Mesothelial cell of epicardium (in vitro differentiated cells): ENCODE measurements at regions not wholly inside any gene's neighbourhood (a gene's known extent, or its start where the extent isn't known, plus 50 kb on each side); places are given as distances from the start of the nearest gene placed in this dataset.

Source experiments
- DNase-seq, 2 experiments: peaks; one replicate each; pipeline ENCODE4 v3.0.0; 2021; ENCODE audit warnings: low spot score in 2 of 2; ENCODE audit not compliant: unreplicated experiment in 2 of 2
- H3K27ac Mint-ChIP-seq: 2 replicates; pipeline ENCODE4 v1.8.0; 2021; ENCODE audit warnings: mixed read lengths
- H3K27me3 Mint-ChIP-seq: 2 replicates; pipeline ENCODE4 v1.8.0; 2021; ENCODE audit warnings: low read depth, mixed read lengths
- H3K36me3 Mint-ChIP-seq: 2 replicates; pipeline ENCODE4 v1.8.0; 2021; ENCODE audit warnings: mixed read lengths
- H3K4me1 Mint-ChIP-seq: 2 replicates; pipeline ENCODE4 v1.8.0; 2021; ENCODE audit warnings: mixed read lengths
- H3K4me3 Mint-ChIP-seq: 2 replicates; pipeline ENCODE4 v1.8.0; 2021; ENCODE audit warnings: mild to moderate bottlenecking, moderate library complexity, mixed read lengths
- H3K9me3 Mint-ChIP-seq: 2 replicates; pipeline ENCODE4 v1.8.0; 2021; ENCODE audit warnings: mixed read lengths
- TF ChIP-seq, protein P1 (sequence below): fragments of 200-600 bp; sonication (generic); IDR thresholded peaks from one replicate; pipeline ENCODE4 v1.5.0; 2021; ENCODE audit warnings: antibody characterized with exemption; ENCODE audit not compliant: unreplicated experiment

DNA sequence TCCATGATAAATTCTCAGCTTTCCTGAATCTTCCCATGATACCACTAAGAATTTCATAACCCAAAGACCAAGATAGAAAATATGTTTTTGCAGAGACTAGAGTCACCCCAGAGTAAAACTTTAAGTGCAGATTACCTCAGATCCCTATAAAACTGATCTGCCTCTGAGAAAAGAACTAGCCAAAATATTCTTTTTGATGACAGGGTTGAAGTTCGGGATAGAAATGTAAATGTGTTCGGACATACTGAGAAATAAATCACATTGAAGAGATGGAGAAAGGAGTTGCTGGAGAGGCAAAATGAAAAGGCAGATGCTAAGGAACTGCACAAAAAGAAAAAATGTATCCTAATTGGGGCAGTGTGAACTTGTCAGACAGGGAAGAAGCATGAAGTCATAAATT lies 501.8 kb downstream of the ANKRD50 start:
- TF ChIP-seq, protein P1, sequence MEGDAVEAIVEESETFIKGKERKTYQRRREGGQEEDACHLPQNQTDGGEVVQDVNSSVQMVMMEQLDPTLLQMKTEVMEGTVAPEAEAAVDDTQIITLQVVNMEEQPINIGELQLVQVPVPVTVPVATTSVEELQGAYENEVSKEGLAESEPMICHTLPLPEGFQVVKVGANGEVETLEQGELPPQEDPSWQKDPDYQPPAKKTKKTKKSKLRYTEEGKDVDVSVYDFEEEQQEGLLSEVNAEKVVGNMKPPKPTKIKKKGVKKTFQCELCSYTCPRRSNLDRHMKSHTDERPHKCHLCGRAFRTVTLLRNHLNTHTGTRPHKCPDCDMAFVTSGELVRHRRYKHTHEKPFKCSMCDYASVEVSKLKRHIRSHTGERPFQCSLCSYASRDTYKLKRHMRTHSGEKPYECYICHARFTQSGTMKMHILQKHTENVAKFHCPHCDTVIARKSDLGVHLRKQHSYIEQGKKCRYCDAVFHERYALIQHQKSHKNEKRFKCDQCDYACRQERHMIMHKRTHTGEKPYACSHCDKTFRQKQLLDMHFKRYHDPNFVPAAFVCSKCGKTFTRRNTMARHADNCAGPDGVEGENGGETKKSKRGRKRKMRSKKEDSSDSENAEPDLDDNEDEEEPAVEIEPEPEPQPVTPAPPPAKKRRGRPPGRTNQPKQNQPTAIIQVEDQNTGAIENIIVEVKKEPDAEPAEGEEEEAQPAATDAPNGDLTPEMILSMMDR: no peak
- H3K4me1 Mint-ChIP-seq: peaks cover 34% of the 10 kb centered on the region
- DNase-seq: no peak
- no peak overlapping the region for H3K27ac Mint-ChIP-seq
- H3K4me3 Mint-ChIP-seq: no peak overlapping the region
- peaks cover 7% of the 10 kb centered on the region for H3K9me3 Mint-ChIP-seq
- no peaks in the 10 kb centered on the region for H3K36me3 Mint-ChIP-seq
- no peaks in the 10 kb centered on the region for H3K27me3 Mint-ChIP-seq

DNA sequence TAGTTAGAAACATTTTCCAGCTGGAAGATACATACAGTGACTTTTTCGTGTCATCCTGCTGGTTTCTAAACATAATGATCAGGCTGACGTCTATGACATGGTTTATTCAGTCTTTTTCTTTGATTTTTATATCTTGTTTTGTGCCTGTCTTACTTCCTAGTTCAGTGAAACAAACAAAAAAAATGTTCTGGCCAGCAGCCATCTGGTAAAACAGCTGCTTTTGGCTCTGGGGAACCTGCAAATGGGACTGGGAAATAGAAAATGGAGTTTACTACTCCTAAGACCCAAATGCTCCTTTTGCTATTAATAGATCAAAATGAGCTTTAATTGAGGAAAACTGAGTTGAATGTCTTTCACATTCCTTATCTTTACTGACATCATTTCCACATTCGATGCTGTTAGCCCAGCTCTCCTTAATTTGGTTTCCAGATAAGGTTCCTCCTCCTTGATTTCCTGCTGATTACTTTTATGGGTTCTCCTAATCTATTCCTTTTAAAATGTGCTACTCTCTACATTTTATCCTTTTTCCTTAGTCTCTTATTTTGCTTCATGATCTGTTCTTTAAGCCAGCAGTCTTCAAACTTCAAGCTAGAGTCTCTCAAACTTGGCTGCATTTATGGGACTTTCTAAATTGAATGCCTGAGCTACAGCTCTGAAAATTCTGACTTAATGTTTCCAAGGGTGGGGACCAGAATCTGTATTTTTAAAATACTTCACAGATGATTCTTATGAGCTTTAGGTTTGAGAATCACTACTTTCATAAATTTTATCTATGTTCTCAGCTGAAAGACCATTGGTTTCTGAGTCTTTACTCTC lies 499.5 kb downstream of the ANKRD50 start:
- Mint-ChIP-seq H3K27me3 (no peaks in the 10 kb centered on the region), H3K27ac (peak overlapping the region; percentile 54), H3K4me3 (no peak overlapping the region), H3K9me3 (peaks cover 3% of the 10 kb centered on the region), H3K4me1 (peaks cover 26% of the 10 kb centered on the region), H3K36me3 (no peaks in the 10 kb centered on the region)
- no peak for DNase-seq
- TF ChIP-seq, protein P1: no peak

DNA sequence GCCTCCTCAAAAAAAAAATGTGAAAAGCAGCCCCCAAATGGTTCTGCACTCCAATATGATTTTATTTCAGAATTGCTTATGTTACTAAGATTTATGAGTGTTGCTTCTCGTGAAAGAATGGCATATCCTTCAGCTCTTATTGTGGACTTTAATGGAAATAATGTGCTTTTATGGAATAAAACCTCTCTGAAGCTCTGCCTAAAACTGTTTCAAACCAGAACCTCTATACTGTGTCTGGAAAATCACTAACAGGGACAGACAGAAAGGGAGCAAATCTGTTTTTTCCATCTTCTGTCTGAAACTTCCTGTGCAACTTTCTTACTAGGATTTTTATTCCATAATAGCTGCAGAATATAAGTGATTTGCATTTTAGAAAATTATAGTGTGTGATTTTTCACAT lies 493.1 kb downstream of the ANKRD50 start:
- H3K4me1 Mint-ChIP-seq: peaks cover 20% of the 10 kb centered on the region
- DNase-seq: no peak
- H3K4me3 Mint-ChIP-seq: no peak overlapping the region
- no peaks in the 10 kb centered on the region for H3K27me3 Mint-ChIP-seq
- H3K36me3 Mint-ChIP-seq: no peaks in the 10 kb centered on the region
- H3K27ac Mint-ChIP-seq: peak overlapping the region; percentile 59
- TF ChIP-seq, protein P1: no peak
- peaks cover 9% of the 10 kb centered on the region for H3K9me3 Mint-ChIP-seq

DNA sequence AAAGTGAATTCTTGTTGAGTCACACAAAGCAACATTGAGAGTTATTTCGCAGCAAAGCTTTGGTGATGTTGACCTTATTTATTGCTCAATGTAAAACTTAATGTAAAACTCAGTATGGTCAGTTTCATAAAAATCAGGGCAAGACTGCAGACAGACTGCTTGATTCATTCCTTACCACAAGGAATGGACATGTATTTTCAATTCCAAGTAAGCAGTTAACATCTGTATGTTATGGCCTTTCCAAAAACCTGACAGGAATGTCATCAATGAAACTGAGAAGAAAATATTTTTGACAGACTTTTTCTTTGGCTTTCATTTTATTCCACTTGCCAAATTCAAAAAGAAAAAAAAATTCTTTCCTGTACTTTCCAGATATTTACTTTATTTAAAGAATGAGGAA lies 488.3 kb downstream of the ANKRD50 start:
- Mint-ChIP-seq H3K27me3 (no peaks in the 10 kb centered on the region), H3K9me3 (peaks cover 43% of the 10 kb centered on the region), H3K27ac (no peak overlapping the region), H3K36me3 (peaks cover 2% of the 10 kb centered on the region), H3K4me3 (no peak overlapping the region), H3K4me1 (peaks cover 8% of the 10 kb centered on the region)
- TF ChIP-seq, protein P1: no peak
- no peak for DNase-seq

DNA sequence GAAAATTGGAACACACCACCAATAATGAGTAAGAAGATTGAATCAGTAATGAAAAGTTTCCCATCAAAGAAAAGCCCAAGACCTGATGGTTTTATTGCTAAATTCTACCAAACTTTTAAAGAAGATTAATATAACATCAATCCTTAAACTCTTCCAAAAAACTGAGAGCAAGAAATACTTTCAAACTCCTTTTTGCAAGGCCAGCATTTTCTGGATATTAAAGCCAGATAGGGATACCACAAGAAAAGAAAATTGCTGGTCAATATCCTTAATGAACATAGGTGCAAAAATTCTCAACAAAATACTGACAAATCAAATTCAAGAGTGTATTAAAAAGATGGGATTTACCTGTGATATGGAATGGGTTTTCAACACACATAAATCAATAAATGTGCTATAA lies 484.6 kb downstream of the ANKRD50 start:
- peaks cover 2% of the 10 kb centered on the region for H3K36me3 Mint-ChIP-seq
- peaks cover 53% of the 10 kb centered on the region for H3K9me3 Mint-ChIP-seq
- H3K27me3 Mint-ChIP-seq: no peaks in the 10 kb centered on the region
- H3K4me3 Mint-ChIP-seq: no peak overlapping the region
- no peaks in the 10 kb centered on the region for H3K4me1 Mint-ChIP-seq
- no peak for DNase-seq
- H3K27ac Mint-ChIP-seq: no peak overlapping the region
- TF ChIP-seq, protein P1: no peak
